ENCODE measurements at regions not wholly inside any gene's neighbourhood (a gene's known extent, or its start where the extent isn't known, plus 50 kb on each side); places are given as distances from the start of the nearest gene placed in this dataset.

- no peak for DNase-seq (ENCODE audit: low read depth in 2 of 3, low spot score in 2 of 3)
Observed at GRCh38 chr5:115409094-115409493, 112.6 kb upstream of the CCDC112 start.

DNA sequence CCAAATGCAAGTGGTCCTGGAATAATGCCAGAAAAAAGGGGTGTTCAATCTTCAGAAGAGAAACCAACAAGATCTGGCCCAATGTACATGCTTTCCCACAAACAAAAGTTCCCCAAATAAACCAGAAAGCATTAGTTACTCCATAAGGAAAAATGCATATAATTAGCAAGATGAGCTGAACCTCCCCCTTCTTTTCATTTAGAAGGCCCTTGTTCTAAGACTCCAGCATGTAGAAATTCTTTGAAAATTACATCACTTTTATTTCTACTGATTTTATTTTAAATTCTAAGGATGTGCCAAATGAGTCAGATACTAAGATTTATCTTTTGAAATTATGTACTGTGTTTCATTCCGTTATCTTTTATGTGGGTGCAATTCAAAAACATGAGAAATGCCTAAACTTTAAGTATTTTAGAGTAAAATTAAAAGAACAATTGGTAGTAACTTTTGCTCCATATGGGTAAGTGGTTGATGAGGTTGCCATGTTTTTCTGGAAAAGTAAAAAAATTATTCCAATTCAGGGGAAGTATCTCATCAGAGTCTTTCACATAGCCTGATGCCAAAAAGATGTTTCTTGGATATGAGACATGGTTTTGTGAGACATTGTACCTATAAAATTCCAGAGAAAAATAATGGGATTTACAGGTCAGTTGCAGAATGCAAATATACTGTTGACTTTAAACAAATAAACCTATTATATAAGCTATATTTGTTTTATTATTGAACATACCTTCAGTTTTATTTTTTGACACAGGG, 106.5 kb upstream of the CCDC112 start:
- DNase-seq (ENCODE audit: low read depth in 2 of 3, low spot score in 2 of 3), result no peak

GRCh38 chr5:115402092-115402491, 105.6 kb upstream of the CCDC112 start:
- no peak for DNase-seq (ENCODE audit: low read depth in 2 of 3, low spot score in 2 of 3)

DNA sequence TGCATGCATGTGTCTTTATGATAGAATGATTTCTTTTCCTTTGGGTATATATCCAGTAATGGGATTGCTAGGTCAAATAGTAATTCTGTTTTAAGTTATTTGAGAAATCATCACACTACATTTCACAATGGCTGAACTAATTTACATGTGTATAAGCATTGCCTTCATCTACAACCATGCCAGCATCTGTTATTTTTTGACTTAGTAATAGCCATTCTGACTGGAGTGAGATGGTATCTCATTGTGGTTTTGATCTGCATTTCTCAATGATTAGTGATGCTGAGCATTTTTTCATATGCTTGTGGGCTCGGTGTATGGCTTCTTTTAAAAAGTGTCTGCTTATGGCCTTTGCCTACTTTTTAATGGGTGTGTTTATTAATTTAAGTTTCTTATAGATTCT, 102.3 kb upstream of the CCDC112 start:
- no peak for DNase-seq (ENCODE audit: low read depth in 2 of 3, low spot score in 2 of 3)

DNA sequence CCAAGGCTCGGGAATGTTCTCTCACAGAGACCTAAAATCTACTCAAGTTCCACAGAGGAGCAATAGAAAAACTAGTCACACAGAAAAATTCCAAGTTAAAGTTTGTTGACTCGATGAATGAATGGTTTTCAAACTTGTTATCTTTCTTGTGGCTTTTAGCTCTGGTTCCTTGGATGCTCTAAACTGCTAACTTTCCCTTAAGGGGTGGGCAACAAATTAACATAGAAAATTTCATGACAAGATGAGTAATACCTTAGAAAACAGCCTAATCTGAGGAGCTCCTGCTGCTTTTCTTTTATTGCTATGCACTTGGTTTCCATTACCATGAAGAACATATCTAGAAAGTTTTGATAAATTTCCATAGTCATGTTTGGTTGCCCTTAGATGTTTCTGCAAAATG, 100.2 kb upstream of the CCDC112 start:
- DNase-seq (ENCODE audit: low read depth in 2 of 3, low spot score in 2 of 3), result no peak

- DNase-seq (ENCODE audit: low read depth in 2 of 3, low spot score in 2 of 3), result no peak
Observed at GRCh38 chr5:115396081-115396480, 99.6 kb upstream of the CCDC112 start.

DNA sequence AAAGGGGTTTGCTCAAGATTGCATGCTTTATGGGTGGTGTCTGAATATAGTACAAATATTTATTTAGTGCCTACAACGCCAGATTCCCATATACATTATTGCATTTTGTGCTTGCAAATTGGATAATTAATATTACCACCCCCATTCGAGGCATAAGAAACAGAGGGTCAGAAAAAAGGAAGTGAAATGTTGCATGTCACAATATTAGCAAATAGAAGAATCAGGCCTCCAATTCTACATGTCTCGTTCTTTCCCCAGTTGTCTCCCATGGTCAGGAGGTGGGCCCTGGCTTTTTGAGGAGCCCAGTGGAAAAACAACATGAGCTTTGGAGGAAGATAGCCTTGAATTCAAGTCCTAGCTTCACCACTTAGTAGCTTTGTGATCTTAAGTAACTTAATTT, 98.1 kb upstream of the CCDC112 start:
- no peak for DNase-seq (ENCODE audit: low read depth in 2 of 3, low spot score in 2 of 3)

DNA sequence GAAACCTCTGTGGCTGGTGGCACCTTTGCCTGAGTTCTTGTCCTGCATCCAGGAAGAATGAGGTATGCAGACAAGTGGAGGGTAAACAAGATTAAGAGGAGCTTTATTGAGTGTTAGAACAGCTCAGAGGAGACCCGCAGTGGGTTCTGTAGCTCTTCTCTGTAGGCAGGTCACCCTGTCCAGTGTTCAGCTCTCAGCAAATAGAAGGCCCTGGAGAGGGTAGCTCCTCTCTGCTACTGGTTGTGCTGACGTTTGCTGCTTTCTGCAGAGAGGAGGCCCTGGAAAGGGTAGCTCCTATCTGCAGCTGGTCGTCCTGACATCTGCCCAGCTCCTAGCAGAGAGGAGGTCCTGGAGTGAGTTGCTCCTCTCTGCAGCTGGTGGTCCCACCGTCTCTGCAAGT, 96.8 kb upstream of the CCDC112 start:
- DNase-seq (ENCODE audit: low read depth in 2 of 3, low spot score in 2 of 3), result no peak

DNA sequence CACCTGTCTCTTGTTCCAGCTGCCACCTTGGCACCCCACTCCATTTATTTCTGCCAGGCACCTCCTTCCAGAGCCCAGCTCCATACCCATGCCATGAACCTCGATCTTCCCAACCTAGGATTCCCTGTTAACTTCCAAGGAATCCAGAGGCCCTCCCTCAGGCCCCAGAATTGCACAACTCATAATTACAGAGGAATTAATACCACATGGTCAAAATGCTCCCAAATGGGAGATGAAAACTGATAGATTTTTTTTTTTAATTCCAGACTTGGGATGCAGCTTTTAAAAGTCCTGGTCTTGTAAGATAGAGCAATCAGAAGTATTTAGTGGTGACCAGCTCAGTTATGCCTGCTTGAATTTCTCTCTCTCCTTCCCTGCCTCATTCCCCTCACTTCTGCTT, 96.2 kb upstream of the CCDC112 start:
- no peak for DNase-seq (ENCODE audit: low read depth in 2 of 3, low spot score in 2 of 3)

DNA sequence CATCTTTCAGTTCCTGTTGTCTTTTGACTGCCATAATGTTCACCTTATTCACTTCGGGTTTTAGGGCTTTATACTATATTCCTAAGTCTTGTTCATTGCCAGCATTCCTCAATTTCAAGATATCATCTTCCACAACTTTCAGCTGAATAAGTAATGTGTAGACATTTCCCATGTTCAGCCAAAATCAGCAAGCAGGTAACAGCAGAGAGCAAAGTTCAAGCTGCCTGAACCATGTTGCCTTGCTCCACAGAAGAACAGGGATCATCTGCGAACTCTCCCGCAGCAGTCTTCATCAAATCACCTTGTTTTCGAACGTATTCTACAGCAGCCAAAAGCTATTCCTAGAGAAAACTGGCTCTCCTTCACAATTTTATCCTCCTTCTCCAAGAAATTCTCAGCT, 95.3 kb upstream of the CCDC112 start:
- DNase-seq (ENCODE audit: low read depth in 2 of 3, low spot score in 2 of 3), result no peak

GRCh38 chr5:115389799-115390382, 93.4 kb upstream of the CCDC112 start:
- no peak for DNase-seq (ENCODE audit: low read depth in 2 of 3, low spot score in 2 of 3)

DNA sequence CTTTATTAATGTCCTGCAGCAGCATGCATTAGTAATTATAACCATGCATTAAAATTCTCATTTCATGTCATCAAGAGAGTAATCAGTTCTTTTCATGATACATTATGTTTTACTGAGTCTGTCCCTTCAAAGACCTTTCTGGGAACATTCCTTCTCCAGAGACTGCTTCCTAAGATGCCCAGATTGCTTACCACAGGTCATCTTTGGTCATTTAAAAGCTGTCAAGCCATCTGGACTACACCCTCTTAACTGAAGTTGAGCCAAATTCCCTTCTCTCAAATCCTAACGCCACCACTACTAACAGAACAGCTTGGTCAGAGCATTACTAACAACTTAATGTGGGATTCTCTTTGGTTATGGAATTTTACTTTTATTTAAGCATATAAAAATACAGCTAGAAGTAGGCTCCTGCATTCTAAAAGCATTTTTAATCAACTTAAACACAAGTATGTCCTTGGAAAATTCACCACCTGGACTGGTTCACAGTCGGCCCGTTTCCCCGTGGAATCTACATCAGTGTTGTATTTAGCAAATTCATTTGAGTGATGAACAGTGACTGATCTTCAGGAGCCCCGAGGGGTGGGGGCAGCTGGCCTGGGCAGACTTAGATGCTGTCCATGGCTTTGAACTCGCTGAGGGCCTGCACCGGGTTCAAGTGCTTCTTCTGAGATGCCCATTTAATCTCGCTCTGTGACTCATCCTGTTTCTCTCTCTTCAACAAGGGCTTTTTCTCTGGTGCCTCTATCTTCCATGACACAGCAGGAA, 92.8 kb upstream of the CCDC112 start:
- no peak for DNase-seq (ENCODE audit: low read depth in 2 of 3, low spot score in 2 of 3)

DNA sequence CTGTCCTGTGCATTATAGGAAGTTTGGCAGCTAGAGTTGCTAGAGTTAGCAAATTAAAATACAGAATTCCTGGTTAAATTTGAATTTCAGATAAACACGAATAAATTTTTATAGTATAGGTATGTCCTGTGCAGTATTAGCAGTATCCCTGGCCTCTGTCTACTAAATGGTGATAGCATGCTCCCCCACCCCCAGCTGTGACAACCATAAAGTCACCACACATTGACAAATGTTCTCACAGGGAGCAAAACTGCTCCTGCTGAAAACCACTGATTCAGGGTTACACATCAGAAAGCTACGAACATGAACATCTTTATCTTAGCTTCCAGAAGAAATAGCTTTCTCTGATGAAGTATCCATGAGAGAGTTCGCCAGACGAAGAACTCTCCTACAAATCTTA, 91.8 kb upstream of the CCDC112 start:
- DNase-seq (ENCODE audit: low read depth in 2 of 3, low spot score in 2 of 3), result no peak

GRCh38 chr5:115387816-115388215, 91.4 kb upstream of the CCDC112 start:
- DNase-seq (ENCODE audit: low read depth in 2 of 3, low spot score in 2 of 3), result no peak

- DNase-seq (ENCODE audit: low read depth in 2 of 3, low spot score in 2 of 3), result no peak
Observed at GRCh38 chr5:115386657-115387056, 90.2 kb upstream of the CCDC112 start.

- no peak for DNase-seq (ENCODE audit: low read depth in 2 of 3, low spot score in 2 of 3)
Observed at GRCh38 chr5:115384587-115385375, 88.3 kb upstream of the CCDC112 start.

DNA sequence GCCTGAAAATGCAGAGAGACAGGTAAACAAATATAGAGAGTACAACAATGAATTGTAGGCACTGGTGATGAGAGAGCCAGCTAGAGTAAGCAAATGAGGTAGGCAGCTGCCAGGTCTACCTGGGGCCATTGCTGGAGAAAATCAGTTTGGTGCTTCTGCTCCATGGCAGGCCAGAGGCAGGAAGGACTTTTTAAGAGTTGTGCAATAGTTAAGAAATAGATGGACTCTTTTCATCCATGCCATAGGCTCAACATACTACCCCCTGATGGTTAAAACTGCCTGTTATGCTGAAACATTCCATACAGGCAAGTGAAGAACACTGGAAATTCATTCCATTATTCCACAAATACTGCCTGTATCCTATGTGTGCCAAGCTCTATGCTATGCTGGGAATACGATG, 86.5 kb upstream of the CCDC112 start:
- DNase-seq (ENCODE audit: low read depth in 2 of 3, low spot score in 2 of 3), result no peak

DNA sequence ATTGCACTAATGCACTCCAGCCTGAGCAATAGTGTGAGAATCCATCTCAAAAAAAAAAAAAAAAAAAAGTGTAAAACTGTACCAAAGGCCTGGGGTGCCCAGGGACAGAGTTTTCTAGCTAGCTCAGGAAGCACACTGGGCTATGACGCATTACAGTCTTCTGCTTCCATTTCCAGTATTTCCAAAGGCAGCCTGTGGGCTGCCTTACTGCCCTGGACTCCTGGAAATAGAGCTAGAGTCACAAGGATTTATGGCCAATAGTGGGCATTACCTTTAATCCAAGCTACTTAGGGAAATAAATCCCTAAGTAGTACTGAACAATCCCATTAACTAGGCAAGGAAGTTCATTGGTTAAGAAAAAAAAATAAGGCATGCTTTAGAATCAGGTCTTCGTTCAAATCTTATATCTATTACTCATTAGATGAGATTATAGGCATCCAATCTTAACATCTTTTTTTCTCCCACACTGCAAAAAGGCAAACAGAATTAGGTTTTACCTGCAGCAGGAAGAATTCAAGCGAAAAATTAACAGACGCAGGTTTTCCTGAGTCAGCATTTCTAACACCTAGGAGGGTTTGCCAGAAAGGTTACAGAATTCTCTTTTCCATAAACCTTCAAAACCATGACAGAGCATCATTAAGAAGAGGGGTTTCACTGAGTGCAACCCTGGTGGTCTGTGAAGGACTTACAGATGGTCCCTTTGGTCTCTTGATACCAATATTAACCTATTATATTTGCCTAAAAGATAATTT, 85.6 kb upstream of the CCDC112 start:
- no peak for DNase-seq (ENCODE audit: low read depth in 2 of 3, low spot score in 2 of 3)

DNA sequence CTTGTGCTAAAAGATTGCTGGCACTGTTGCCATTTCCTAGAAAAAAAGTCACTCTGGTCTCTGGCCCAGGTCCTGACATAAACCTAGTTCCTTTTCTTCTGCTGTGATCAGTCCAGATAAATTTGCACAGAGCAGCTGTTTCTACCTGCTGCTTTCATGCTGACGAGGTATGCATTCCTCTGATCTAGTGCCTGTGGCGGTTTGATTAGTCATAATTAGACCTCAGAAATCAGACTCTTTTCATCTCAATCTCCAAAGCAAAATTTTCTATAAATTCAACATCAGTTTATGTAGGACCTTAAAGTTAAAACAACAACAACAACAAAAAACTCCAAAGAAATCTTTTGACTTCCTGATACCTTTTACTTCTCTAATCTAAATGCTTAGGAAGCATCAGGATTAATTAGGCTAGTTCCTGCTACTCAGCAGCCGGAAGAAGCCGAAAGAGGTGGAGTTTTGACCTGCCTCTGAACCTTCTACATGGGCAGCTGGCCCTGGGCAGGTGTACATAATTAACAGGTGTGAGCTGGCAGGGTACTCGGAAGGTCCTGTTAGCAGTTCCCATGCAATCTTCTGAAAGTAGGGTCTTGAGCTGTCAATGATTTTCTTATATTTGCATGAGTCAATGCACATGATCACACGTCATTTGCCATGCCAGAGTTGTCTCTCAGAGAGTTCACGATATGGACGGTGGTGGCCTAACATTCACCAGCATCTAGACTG, 83.3 kb upstream of the CCDC112 start:
- no peak for DNase-seq (ENCODE audit: low read depth in 2 of 3, low spot score in 2 of 3)

- no peak for DNase-seq (ENCODE audit: low read depth in 2 of 3, low spot score in 2 of 3)
Observed at GRCh38 chr5:115378754-115379153, 82.3 kb upstream of the CCDC112 start.
